WTC11 (cell line): ENCODE measurements at regions not wholly inside any gene's neighbourhood (a gene's known extent, or its start where the extent isn't known, plus 50 kb on each side); places are given as distances from the start of the nearest gene placed in this dataset.

Experiments used
- ATAC-seq: fragments of 200-7000 bp; cut with Tn5 transposase; 2 replicates; pipeline ENCODE4 v1.10.0; 2021; ENCODE audit warnings: mild to moderate bottlenecking, moderate library complexity
- CTCF ChIA-PET: fragments of 300-600 bp; sonication (Branson Sonifier 250); formaldehyde crosslinking; loops from one replicate; lab custom pipeline; 2021; ENCODE audit warnings: antibody characterized with exemption; lab: Charles Lee
- POLR2A ChIA-PET: fragments of 350-600 bp; sonication (Branson Sonifier 250); formaldehyde crosslinking; loops from one replicate; lab custom pipeline; 2021; ENCODE audit warnings: antibody characterized with exemption; lab: Charles Lee
- DNase-seq: peaks from one replicate; pipeline ENCODE4 v3.0.0; 2021; ENCODE audit warnings: low spot score
- H3K27ac Mint-ChIP-seq: 2 replicates; pipeline ENCODE4 v1.8.0; 2021; ENCODE audit warnings: mixed read lengths
- H3K27me3 Mint-ChIP-seq: 2 replicates; pipeline ENCODE4 v1.8.0; 2021; ENCODE audit warnings: low read depth, mild to moderate bottlenecking, moderate library complexity, mixed read lengths
- H3K36me3 Mint-ChIP-seq: 2 replicates; pipeline ENCODE4 v1.8.0; 2021; ENCODE audit warnings: mixed read lengths
- H3K4me1 Mint-ChIP-seq: 2 replicates; pipeline ENCODE4 v1.8.0; 2022; ENCODE audit warnings: mixed read lengths
- H3K4me3 Mint-ChIP-seq: 2 replicates; pipeline ENCODE4 v1.8.0; 2021; ENCODE audit warnings: mild to moderate bottlenecking, moderate library complexity, mixed read lengths
- H3K9me3 Mint-ChIP-seq: 2 replicates; pipeline ENCODE4 v1.8.0; 2021; ENCODE audit warnings: mixed read lengths
- GABPB1 ChIP-seq: sonication (generic); formaldehyde crosslinking; IDR thresholded peaks from 2 replicates; pipeline ENCODE4 v1.8.1; 2023; ENCODE audit warnings: mild to moderate bottlenecking, missing genetic modification reagents
- GTF2I ChIP-seq: fragments of 250-450 bp; sonication (Bioruptor Pico); conservative IDR thresholded peaks from 2 replicates; pipeline ENCODE4 v1.4.0; 2021; ENCODE audit warnings: mild to moderate bottlenecking
- TCF7 ChIP-seq: sonication (generic); formaldehyde crosslinking; IDR thresholded peaks from 2 replicates; pipeline ENCODE4 v1.8.0; 2022; ENCODE audit warnings: mild to moderate bottlenecking, low read depth, missing genetic modification reagents, moderate library complexity
- ZNF138 ChIP-seq: sonication (generic); formaldehyde crosslinking; conservative IDR thresholded peaks from 2 replicates; pipeline ENCODE4 v1.8.1; 2022; ENCODE audit warnings: mild to moderate bottlenecking, moderate library complexity, missing genetic modification reagents
- TF ChIP-seq, protein P1 (sequence below): sonication (generic); formaldehyde crosslinking; IDR thresholded peaks from 2 replicates; pipeline ENCODE4 v1.8.0; 2023; ENCODE audit warnings: missing genetic modification reagents, mild to moderate bottlenecking, borderline replicate concordance
- TF ChIP-seq, protein P2 (sequence below): sonication (generic); formaldehyde crosslinking; IDR thresholded peaks from 2 replicates; pipeline ENCODE4 v1.8.0; 2022; ENCODE audit warnings: mild to moderate bottlenecking, missing genetic modification reagents
- TF ChIP-seq, protein P3 (sequence below): sonication (generic); formaldehyde crosslinking; IDR thresholded peaks from 2 replicates; pipeline ENCODE4 v1.8.0; 2022; ENCODE audit warnings: mild to moderate bottlenecking, missing genetic modification reagents
- TF ChIP-seq, protein P4 (sequence below): sonication (generic); formaldehyde crosslinking; IDR thresholded peaks from 2 replicates; pipeline ENCODE4 v1.8.1; 2023; ENCODE audit warnings: mild to moderate bottlenecking, moderate library complexity, missing genetic modification reagents
- TF ChIP-seq, protein P5 (sequence below): sonication (generic); formaldehyde crosslinking; IDR thresholded peaks from 2 replicates; pipeline ENCODE4 v1.8.0; 2023; ENCODE audit warnings: mild to moderate bottlenecking, missing genetic modification reagents
- TF ChIP-seq, protein P6 (sequence below): fragments of 250-450 bp; sonication (Bioruptor Pico); conservative IDR thresholded peaks from 2 replicates; pipeline ENCODE4 v1.9.0; 2021; ENCODE audit warnings: mild to moderate bottlenecking

DNA sequence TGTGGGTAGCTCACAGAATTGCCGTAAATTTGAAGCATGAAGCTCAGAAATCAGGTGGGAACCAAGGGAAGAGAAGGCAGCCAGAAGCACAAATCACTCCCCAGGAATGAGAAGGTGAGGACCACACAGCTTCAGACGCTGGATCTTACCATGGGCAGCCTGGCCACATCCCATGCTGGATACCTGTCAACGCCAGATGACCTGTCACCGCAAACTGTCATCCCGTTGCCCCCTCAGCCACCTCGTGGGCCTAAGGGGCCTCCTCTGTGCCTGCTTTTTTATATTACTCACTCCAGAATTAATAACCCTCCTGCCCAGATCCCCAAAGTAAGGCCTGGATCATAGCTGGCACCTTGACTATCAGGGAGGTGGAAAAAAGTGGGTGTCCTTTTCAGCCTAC lies 82.3 kb upstream of the KCNK12 start (continued):
- TF ChIP-seq, protein P1, sequence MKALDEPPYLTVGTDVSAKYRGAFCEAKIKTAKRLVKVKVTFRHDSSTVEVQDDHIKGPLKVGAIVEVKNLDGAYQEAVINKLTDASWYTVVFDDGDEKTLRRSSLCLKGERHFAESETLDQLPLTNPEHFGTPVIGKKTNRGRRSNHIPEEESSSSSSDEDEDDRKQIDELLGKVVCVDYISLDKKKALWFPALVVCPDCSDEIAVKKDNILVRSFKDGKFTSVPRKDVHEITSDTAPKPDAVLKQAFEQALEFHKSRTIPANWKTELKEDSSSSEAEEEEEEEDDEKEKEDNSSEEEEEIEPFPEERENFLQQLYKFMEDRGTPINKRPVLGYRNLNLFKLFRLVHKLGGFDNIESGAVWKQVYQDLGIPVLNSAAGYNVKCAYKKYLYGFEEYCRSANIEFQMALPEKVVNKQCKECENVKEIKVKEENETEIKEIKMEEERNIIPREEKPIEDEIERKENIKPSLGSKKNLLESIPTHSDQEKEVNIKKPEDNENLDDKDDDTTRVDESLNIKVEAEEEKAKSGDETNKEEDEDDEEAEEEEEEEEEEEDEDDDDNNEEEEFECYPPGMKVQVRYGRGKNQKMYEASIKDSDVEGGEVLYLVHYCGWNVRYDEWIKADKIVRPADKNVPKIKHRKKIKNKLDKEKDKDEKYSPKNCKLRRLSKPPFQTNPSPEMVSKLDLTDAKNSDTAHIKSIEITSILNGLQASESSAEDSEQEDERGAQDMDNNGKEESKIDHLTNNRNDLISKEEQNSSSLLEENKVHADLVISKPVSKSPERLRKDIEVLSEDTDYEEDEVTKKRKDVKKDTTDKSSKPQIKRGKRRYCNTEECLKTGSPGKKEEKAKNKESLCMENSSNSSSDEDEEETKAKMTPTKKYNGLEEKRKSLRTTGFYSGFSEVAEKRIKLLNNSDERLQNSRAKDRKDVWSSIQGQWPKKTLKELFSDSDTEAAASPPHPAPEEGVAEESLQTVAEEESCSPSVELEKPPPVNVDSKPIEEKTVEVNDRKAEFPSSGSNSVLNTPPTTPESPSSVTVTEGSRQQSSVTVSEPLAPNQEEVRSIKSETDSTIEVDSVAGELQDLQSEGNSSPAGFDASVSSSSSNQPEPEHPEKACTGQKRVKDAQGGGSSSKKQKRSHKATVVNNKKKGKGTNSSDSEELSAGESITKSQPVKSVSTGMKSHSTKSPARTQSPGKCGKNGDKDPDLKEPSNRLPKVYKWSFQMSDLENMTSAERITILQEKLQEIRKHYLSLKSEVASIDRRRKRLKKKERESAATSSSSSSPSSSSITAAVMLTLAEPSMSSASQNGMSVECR = no peak
- TF ChIP-seq, protein P2, sequence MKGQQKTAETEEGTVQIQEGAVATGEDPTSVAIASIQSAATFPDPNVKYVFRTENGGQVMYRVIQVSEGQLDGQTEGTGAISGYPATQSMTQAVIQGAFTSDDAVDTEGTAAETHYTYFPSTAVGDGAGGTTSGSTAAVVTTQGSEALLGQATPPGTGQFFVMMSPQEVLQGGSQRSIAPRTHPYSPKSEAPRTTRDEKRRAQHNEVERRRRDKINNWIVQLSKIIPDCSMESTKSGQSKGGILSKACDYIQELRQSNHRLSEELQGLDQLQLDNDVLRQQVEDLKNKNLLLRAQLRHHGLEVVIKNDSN = no peak
- TF ChIP-seq GABPB1 = no peak
- no peak for TF ChIP-seq GTF2I (CRISPR knock-in tag)
- TF ChIP-seq, protein P3, sequence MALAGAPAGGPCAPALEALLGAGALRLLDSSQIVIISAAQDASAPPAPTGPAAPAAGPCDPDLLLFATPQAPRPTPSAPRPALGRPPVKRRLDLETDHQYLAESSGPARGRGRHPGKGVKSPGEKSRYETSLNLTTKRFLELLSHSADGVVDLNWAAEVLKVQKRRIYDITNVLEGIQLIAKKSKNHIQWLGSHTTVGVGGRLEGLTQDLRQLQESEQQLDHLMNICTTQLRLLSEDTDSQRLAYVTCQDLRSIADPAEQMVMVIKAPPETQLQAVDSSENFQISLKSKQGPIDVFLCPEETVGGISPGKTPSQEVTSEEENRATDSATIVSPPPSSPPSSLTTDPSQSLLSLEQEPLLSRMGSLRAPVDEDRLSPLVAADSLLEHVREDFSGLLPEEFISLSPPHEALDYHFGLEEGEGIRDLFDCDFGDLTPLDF (CRISPR knock-in tag) = no peak
- TF ChIP-seq, protein P4, sequence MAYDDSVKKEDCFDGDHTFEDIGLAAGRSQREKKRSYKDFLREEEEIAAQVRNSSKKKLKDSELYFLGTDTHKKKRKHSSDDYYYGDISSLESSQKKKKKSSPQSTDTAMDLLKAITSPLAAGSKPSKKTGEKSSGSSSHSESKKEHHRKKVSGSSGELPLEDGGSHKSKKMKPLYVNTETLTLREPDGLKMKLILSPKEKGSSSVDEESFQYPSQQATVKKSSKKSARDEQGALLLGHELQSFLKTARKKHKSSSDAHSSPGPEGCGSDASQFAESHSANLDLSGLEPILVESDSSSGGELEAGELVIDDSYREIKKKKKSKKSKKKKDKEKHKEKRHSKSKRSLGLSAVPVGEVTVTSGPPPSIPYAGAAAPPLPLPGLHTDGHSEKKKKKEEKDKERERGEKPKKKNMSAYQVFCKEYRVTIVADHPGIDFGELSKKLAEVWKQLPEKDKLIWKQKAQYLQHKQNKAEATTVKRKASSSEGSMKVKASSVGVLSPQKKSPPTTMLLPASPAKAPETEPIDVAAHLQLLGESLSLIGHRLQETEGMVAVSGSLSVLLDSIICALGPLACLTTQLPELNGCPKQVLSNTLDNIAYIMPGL = no peak

DNA sequence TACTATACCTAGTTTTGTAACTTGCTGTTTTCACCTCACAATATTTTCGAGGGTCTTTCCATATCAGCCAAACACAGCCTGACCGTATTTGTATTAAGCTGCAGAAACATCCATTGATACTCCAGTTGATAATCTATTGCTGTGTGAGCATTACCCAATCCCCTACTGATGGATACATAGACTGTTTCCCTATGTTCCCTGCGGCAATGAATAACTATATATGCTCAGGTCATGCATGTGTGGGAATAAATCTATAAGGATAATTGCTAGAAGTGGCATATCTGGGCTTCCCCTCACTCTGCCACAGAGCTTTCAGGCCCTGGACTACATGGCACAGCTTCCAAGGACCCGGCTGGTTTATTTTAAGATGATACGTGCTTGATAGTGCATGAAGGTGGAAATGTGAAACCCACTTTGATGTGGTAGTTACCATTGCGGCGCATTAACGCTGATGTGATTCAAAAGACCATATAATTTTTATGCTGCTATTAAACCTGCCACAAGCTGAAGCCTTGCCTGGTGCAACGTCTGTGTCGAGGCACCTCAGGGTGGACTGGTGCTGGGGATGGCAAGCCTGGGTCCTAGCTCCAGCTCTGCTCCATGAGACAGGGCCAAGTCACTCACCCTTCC lies 81.4 kb upstream of the KCNK12 start:
- Mint-ChIP-seq H3K4me3 (no peak overlapping the region), H3K36me3 (peaks cover 4% of the 10 kb centered on the region; the same call in 1 of the 2 replicates), H3K9me3 (peaks cover 23% of the 10 kb centered on the region), H3K27me3 (peaks cover 4% of the 10 kb centered on the region), H3K27ac (no peak overlapping the region), H3K4me1 (peaks cover 41% of the 10 kb centered on the region)
- no peak for ATAC-seq
- DNase-seq = no peak
- POLR2A ChIA-PET = no interaction called here
- CTCF ChIA-PET = interaction anchor here (1.0 to 1.1 kb wide), 2 partner anchors 115 to 116 kb away, joined by 3 to 4 read pairs; no protein-coding TSS in a partner anchor
- no peak for TF ChIP-seq TCF7 (CRISPR knock-in tag)
- TF ChIP-seq, protein P5, sequence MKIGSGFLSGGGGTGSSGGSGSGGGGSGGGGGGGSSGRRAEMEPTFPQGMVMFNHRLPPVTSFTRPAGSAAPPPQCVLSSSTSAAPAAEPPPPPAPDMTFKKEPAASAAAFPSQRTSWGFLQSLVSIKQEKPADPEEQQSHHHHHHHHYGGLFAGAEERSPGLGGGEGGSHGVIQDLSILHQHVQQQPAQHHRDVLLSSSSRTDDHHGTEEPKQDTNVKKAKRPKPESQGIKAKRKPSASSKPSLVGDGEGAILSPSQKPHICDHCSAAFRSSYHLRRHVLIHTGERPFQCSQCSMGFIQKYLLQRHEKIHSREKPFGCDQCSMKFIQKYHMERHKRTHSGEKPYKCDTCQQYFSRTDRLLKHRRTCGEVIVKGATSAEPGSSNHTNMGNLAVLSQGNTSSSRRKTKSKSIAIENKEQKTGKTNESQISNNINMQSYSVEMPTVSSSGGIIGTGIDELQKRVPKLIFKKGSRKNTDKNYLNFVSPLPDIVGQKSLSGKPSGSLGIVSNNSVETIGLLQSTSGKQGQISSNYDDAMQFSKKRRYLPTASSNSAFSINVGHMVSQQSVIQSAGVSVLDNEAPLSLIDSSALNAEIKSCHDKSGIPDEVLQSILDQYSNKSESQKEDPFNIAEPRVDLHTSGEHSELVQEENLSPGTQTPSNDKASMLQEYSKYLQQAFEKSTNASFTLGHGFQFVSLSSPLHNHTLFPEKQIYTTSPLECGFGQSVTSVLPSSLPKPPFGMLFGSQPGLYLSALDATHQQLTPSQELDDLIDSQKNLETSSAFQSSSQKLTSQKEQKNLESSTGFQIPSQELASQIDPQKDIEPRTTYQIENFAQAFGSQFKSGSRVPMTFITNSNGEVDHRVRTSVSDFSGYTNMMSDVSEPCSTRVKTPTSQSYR (CRISPR knock-in tag) = no peak
- no peak for TF ChIP-seq ZNF138 (CRISPR knock-in tag)
- TF ChIP-seq, protein P6, sequence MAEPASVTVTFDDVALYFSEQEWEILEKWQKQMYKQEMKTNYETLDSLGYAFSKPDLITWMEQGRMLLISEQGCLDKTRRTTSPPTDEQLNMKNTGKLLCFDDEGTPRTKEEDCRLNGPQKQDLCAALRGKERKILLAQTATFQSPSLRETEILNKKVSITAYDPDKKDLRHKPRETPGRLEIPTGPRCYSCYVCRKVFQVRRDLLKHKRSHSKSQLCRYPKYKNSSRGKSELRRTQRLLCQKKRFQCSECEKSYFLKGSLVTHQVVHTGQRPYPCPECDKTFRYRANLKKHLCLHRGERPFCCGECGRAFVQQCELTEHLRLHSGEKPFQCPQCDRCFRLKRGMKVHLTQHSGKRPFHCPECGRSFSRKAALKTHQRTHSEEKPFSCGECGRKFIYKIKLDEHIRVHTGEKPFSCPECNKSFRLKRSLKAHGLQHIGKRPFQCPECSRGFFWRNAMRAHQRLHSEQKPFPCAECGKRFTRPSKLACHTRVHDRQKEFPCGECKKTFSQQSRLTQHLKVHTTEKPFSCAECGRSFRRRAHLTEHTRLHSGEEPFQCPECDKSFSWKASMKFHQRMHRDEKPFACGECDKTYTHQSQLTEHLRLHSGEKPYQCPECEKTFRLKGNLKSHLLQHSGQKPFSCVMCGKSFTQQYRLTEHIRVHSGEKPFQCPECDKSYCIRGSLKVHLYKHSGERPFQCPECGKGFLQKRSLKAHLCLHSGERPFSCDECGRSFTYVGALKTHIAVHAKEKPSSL (CRISPR knock-in tag) = no peak
- TF ChIP-seq, protein P4 = no peak
- no peak for TF ChIP-seq GABPB1
